ENCODE measurements at regions not wholly inside any gene's neighbourhood (a gene's known extent, or its start where the extent isn't known, plus 50 kb on each side); places are given as distances from the start of the nearest gene placed in this dataset.
A peak's percentile ranks its signal among the peaks of the same experiment; 100 is the strongest.

DNA sequence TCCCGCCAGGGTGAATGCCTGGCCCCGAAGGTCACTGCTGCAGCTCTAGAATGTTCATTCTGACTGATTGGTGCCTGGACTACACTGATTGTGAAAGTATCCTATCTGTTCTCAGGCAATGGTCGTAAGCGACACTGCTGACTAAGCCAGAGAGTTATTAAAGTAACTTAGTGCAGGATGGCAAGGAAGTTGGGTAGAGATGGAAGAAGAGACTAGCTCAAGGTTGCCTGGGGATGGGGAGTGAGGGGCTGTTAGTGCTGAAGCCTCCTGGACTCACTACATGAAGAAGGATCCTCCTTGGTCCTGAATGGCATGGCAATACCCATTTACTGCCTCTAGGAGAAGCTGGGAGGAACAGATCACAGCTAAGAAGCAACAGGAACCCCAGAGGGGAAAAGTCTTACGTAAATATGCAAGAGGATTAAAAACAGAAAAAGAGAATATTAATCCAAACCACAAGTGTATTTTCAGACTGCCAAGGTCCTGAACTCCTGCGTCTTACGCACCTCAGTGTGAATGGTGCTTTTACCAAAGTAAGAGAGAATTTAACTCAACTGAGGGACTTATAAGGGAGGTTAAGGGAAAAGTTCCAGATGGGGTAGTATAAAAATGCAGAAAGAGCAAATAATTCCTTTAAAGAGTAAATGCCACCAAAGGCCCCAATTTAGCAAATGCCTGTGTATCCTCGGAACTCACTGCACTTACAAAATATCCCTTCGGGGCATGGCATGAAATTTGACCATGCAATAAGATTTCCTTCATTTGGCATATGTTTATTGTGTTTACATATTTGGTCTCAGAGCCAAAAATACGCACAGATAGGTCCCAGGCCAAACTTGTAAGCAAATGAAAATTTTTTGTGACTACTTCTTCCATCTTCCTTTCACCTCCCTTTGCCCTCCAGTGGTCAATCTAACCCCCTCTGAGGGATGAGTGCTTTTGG lies 64.0 kb upstream of the DGKG start:
- DNase-seq (ENCODE audit: low spot score) (no peak), ATAC-seq (ENCODE audit: low read depth) (peak; percentile 82)
- no peaks in the 10 kb centered on the region for H3K27me3 ChIP-seq (ENCODE audit: insufficient read depth, poor library complexity, severe bottlenecking)
- H3K36me3 ChIP-seq (ENCODE audit: low read depth): no peaks in the 10 kb centered on the region
- TF ChIP-seq, protein P1, sequence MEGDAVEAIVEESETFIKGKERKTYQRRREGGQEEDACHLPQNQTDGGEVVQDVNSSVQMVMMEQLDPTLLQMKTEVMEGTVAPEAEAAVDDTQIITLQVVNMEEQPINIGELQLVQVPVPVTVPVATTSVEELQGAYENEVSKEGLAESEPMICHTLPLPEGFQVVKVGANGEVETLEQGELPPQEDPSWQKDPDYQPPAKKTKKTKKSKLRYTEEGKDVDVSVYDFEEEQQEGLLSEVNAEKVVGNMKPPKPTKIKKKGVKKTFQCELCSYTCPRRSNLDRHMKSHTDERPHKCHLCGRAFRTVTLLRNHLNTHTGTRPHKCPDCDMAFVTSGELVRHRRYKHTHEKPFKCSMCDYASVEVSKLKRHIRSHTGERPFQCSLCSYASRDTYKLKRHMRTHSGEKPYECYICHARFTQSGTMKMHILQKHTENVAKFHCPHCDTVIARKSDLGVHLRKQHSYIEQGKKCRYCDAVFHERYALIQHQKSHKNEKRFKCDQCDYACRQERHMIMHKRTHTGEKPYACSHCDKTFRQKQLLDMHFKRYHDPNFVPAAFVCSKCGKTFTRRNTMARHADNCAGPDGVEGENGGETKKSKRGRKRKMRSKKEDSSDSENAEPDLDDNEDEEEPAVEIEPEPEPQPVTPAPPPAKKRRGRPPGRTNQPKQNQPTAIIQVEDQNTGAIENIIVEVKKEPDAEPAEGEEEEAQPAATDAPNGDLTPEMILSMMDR (IDR thresholded peaks at IDR 0.05; ENCODE audit: poor library complexity, severe bottlenecking): no peak
- H3K4me3 ChIP-seq (ENCODE audit: severe bottlenecking): no peak overlapping the region
- no peak overlapping the region for H3K27ac ChIP-seq (ENCODE audit: poor library complexity, severe bottlenecking)
- H3K4me1 ChIP-seq (ENCODE audit: insufficient read depth, poor library complexity, severe bottlenecking): peaks cover 13% of the 10 kb centered on the region
- no peaks in the 10 kb centered on the region for H3K9me3 ChIP-seq (ENCODE audit: severe bottlenecking)

DNA sequence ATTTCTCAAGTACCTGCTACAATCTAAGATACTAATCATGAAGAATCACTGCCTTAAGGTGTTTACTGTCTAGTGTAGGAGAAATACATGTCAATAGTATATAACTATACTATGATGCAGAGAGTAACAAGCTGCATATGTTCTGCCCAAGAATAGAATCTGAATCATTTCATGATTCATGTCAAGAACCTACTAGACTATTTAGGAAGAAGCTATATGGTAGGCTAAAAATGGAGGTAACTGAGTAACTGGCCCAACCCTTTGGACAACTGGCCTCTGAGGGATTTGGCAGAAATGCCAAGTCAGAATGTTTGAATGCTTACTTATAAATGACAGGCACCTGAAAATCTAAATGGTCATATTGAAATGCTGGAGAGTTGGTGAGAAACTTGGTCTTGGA lies 59.9 kb upstream of the DGKG start:
- TF ChIP-seq, protein P1 (IDR thresholded peaks at IDR 0.05; ENCODE audit: poor library complexity, severe bottlenecking): no peak
- Histone ChIP-seq H3K27me3 (ENCODE audit: insufficient read depth, poor library complexity, severe bottlenecking) (no peaks in the 10 kb centered on the region), H3K4me3 (ENCODE audit: severe bottlenecking) (no peak overlapping the region), H3K36me3 (ENCODE audit: low read depth) (no peaks in the 10 kb centered on the region), H3K9me3 (ENCODE audit: severe bottlenecking) (no peaks in the 10 kb centered on the region), H3K4me1 (ENCODE audit: insufficient read depth, poor library complexity, severe bottlenecking) (peaks cover 30% of the 10 kb centered on the region), H3K27ac (ENCODE audit: poor library complexity, severe bottlenecking) (no peak overlapping the region)
- DNase-seq (ENCODE audit: low spot score): no peak
- ATAC-seq (ENCODE audit: low read depth): peak; percentile 15; the same call in 1 of the 3 replicates

DNA sequence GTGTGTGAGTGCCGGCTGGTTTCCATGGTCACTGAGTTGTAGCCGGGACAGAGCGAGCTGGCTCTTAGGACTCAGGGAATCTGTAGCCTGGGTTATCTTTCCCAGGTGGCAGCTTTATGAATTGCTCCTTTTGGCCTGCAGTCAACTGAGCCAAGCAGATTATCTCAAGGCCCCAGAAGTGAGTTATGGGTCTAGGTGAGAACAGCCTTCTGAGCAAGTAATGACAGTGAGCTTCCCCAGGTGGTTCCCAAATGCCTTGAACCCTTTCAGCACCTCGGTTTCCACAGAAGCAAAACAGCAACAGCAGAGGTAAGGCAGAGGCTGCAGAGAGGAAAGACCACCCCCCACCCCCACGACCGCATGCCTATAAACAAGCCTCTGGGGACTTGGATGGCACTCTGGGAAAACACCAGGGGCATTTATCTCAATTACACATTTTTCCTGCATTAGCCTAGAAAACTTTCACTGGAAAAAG lies 56.7 kb upstream of the DGKG start:
- Histone ChIP-seq H3K27me3 (ENCODE audit: insufficient read depth, poor library complexity, severe bottlenecking) (no peaks in the 10 kb centered on the region), H3K27ac (ENCODE audit: poor library complexity, severe bottlenecking) (peak overlapping the region; percentile 61), H3K9me3 (ENCODE audit: severe bottlenecking) (no peaks in the 10 kb centered on the region), H3K36me3 (ENCODE audit: low read depth) (no peaks in the 10 kb centered on the region), H3K4me1 (ENCODE audit: insufficient read depth, poor library complexity, severe bottlenecking) (peaks cover 36% of the 10 kb centered on the region), H3K4me3 (ENCODE audit: severe bottlenecking) (no peak overlapping the region)
- TF ChIP-seq, protein P1 (IDR thresholded peaks at IDR 0.05; ENCODE audit: poor library complexity, severe bottlenecking): no peak
- no peak for ATAC-seq (ENCODE audit: low read depth)
- no peak for DNase-seq (ENCODE audit: low spot score)

DNA sequence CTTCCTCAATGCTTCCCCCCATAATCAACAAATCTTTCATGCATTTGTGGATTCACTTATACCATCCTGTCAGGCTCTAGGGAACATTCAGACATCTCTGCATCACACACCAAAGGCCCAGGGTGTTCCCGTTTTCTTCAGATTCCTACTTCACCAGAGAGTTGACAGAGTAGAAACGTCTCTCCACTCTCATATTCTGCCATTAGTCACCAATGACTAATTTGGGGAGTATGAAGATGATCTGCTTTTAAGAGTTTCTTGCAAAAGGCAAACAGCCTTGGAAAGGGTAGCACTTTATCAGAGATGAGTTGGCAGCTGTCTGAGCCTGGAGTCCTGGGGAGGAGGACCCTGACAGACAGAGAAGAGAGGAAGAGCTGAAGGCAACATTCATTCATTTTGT lies 55.8 kb upstream of the DGKG start:
- no peak overlapping the region for H3K4me3 ChIP-seq (ENCODE audit: severe bottlenecking)
- TF ChIP-seq, protein P1 (IDR thresholded peaks at IDR 0.05; ENCODE audit: poor library complexity, severe bottlenecking): no peak
- H3K27me3 ChIP-seq (ENCODE audit: insufficient read depth, poor library complexity, severe bottlenecking): no peaks in the 10 kb centered on the region
- no peaks in the 10 kb centered on the region for H3K36me3 ChIP-seq (ENCODE audit: low read depth)
- H3K27ac ChIP-seq (ENCODE audit: poor library complexity, severe bottlenecking): peak overlapping the region; percentile 61
- H3K4me1 ChIP-seq (ENCODE audit: insufficient read depth, poor library complexity, severe bottlenecking): peaks cover 41% of the 10 kb centered on the region
- H3K9me3 ChIP-seq (ENCODE audit: severe bottlenecking): no peaks in the 10 kb centered on the region
- ATAC-seq (ENCODE audit: low read depth) (peak; percentile 82), DNase-seq (ENCODE audit: low spot score) (no peak)

All from RWPE2 (cell line).